ENCODE measurements at regions not wholly inside any gene's neighbourhood (a gene's known extent, or its start where the extent isn't known, plus 50 kb on each side); places are given as distances from the start of the nearest gene placed in this dataset.

DNA sequence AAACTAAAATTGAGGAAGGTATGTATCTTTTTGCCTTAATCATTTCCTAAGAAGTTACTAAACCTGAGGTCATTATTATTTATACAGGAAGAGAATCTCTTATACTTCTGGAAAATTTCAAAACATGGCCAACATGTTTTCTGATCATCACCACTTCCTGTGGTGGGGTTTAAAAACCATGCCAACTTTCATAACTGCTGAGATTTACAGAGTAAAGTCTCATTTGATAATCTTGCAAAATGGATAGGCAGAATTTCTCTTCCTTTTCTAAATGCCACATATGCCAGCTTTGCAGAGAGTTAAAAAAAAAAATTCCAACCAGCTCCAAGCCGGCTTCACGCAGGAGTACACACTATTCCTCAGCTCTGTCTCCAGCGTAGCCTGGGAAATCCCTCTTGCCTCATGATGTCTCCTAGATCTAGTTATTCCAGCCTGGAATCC, 124.3 kb upstream of the SPRED1 start:
- TF ChIP-seq POLR2AphosphoS5 (IDR thresholded peaks at IDR 0.05) (no peak), TAF1 (IDR thresholded peaks at IDR 0.05; ENCODE audit: low read depth) (no peak), EP300 (conservative IDR thresholded peaks at IDR 0.05; ENCODE audit: poor library complexity, severe bottlenecking) (no peak), SMC3 (conservative IDR thresholded peaks at IDR 0.05; ENCODE audit: poor library complexity) (no peak)
- TF ChIP-seq, protein P1, sequence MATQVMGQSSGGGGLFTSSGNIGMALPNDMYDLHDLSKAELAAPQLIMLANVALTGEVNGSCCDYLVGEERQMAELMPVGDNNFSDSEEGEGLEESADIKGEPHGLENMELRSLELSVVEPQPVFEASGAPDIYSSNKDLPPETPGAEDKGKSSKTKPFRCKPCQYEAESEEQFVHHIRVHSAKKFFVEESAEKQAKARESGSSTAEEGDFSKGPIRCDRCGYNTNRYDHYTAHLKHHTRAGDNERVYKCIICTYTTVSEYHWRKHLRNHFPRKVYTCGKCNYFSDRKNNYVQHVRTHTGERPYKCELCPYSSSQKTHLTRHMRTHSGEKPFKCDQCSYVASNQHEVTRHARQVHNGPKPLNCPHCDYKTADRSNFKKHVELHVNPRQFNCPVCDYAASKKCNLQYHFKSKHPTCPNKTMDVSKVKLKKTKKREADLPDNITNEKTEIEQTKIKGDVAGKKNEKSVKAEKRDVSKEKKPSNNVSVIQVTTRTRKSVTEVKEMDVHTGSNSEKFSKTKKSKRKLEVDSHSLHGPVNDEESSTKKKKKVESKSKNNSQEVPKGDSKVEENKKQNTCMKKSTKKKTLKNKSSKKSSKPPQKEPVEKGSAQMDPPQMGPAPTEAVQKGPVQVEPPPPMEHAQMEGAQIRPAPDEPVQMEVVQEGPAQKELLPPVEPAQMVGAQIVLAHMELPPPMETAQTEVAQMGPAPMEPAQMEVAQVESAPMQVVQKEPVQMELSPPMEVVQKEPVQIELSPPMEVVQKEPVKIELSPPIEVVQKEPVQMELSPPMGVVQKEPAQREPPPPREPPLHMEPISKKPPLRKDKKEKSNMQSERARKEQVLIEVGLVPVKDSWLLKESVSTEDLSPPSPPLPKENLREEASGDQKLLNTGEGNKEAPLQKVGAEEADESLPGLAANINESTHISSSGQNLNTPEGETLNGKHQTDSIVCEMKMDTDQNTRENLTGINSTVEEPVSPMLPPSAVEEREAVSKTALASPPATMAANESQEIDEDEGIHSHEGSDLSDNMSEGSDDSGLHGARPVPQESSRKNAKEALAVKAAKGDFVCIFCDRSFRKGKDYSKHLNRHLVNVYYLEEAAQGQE (IDR thresholded peaks at IDR 0.05; ENCODE audit: borderline replicate concordance), result no peak
- TF ChIP-seq, protein P2, sequence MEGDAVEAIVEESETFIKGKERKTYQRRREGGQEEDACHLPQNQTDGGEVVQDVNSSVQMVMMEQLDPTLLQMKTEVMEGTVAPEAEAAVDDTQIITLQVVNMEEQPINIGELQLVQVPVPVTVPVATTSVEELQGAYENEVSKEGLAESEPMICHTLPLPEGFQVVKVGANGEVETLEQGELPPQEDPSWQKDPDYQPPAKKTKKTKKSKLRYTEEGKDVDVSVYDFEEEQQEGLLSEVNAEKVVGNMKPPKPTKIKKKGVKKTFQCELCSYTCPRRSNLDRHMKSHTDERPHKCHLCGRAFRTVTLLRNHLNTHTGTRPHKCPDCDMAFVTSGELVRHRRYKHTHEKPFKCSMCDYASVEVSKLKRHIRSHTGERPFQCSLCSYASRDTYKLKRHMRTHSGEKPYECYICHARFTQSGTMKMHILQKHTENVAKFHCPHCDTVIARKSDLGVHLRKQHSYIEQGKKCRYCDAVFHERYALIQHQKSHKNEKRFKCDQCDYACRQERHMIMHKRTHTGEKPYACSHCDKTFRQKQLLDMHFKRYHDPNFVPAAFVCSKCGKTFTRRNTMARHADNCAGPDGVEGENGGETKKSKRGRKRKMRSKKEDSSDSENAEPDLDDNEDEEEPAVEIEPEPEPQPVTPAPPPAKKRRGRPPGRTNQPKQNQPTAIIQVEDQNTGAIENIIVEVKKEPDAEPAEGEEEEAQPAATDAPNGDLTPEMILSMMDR (IDR thresholded peaks at IDR 0.05; ENCODE audit: poor library complexity, severe bottlenecking), result no peak

Measured in neural cell (in vitro differentiated cells).